Cardiac fibroblast (primary cell): ENCODE measurements at regions not wholly inside any gene's neighbourhood (a gene's known extent, or its start where the extent isn't known, plus 50 kb on each side); places are given as distances from the start of the nearest gene placed in this dataset.
A peak's percentile ranks its signal among the peaks of the same experiment; 100 is the strongest.

ENCODE experiments used
- DNase-seq, 2 donors: peaks; one replicate each; pipeline versions ENCODE4 v3.0.0 to v3.0.0-alpha.2; 2010; ENCODE audit warnings: low read depth in 2 of 2
- H3K4me3 ChIP-seq, 2 donors: replicated peaks in 1 of 2; 1 replicate in 1 of 2; 2 replicates in 1 of 2; pipeline ENCODE4 v1.5.1; 2011; ENCODE audit warnings: low read depth in 2 of 2, low read length in 2 of 2, mild to moderate bottlenecking in 2 of 2, moderate library complexity in 1 of 2
- CTCF ChIP-seq: IDR thresholded peaks from one replicate; pipeline ENCODE4 v1.5.1; 2011; ENCODE audit warnings: low read depth, mild to moderate bottlenecking, low read length, inconsistent platforms

- no peak for TF ChIP-seq CTCF
- H3K4me3 ChIP-seq, result no peak overlapping the region
- no peak for DNase-seq
These were observed 296.4 kb upstream of the ACVR2A start for GRCh38 chr2:147548451-147548850.

- TF ChIP-seq CTCF, result no peak
- peak in 1 of 2 donors; percentile 48 for DNase-seq
- H3K4me3 ChIP-seq, result no peak overlapping the region
These were observed 297.4 kb upstream of the ACVR2A start for GRCh38 chr2:147547440-147547839.

GRCh38 chr2:147546109-147546508, 298.7 kb upstream of the ACVR2A start:
- no peak for TF ChIP-seq CTCF
- peak in 1 of 2 donors; percentile 19 for DNase-seq
- no peak overlapping the region for H3K4me3 ChIP-seq

GRCh38 chr2:147543056-147543455, 301.8 kb upstream of the ACVR2A start:
- no peak overlapping the region for H3K4me3 ChIP-seq
- no peak for TF ChIP-seq CTCF
- DNase-seq, result no peak

GRCh38 chr2:147542351-147542750, 302.5 kb upstream of the ACVR2A start:
- no peak overlapping the region for H3K4me3 ChIP-seq
- TF ChIP-seq CTCF, result no peak
- DNase-seq, result no peak

- DNase-seq, result no peak
- TF ChIP-seq CTCF, result no peak
- no peak overlapping the region for H3K4me3 ChIP-seq
These were observed 303.5 kb upstream of the ACVR2A start for GRCh38 chr2:147541314-147541713.

- no peak overlapping the region for H3K4me3 ChIP-seq
- DNase-seq, result no peak
- no peak for TF ChIP-seq CTCF
These were observed 306.0 kb upstream of the ACVR2A start for GRCh38 chr2:147538821-147539220.
